NCI-H510A treated with DMSO at 0.1 percent for 48 hours (cell line): ENCODE measurements at regions not wholly inside any gene's neighbourhood (a gene's known extent, or its start where the extent isn't known, plus 50 kb on each side); places are given as distances from the start of the nearest gene placed in this dataset.

Source experiments
- DNase-seq: peaks from one replicate; lab custom pipeline; 2025; lab: John Stamatoyannopoulos, UW

DNA sequence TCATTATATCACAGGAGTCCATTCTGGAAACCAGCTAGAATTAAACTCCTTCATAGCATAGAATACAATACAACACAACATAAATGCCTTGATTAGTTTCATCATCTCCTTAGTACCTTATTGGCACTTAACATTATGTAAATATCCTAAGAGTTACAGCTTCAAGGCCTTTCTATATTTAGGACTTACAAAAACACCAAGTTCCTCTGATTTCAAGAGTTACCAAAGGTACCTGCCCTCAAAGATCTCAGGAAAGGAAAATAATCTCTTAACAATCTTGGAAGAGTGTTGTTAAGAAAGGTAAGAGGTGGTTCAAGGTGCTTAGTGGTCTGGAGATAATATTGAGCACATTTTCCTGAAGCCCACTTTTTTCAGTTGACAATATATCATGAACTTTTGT, 477.7 kb downstream of the IGSF11 start:
- DNase-seq: no peak

DNA sequence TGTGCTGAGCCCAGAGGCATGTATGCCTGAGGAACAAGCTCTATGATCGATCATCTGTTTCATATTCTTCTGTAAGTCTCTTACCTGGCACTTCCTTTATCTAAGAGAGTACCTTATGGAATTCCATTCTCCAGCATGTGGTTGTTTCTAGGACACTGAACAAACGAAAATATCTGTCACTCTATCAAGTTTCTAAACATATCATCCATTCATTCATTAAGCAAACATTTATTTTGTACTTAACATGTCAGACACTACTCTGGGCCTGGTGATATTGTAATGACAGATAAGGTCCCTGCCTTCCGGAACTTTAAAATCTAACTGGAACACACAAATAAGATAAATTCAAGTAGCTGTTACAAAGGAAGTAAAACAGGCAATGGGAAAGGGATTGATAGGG, 477.1 kb downstream of the IGSF11 start:
- no peak for DNase-seq

DNA sequence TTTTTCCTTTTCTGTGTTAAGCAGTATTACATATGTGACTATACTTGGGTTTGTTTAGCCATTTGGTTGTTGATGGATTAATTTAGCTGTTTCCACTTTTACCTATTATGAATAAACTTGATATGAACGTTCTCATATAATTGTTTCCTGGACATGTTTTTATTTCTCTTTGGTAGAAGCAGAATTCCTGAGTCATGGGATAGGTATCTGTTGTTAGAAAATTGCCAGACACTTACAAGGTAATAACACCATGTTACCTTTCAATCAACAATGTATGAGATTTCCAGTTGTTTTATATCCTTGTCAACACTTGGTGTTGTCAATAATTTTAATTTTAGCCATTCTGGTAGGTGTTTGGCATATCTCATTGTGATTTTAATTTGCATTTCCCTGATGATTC, 475.4 kb downstream of the IGSF11 start:
- no peak for DNase-seq

DNA sequence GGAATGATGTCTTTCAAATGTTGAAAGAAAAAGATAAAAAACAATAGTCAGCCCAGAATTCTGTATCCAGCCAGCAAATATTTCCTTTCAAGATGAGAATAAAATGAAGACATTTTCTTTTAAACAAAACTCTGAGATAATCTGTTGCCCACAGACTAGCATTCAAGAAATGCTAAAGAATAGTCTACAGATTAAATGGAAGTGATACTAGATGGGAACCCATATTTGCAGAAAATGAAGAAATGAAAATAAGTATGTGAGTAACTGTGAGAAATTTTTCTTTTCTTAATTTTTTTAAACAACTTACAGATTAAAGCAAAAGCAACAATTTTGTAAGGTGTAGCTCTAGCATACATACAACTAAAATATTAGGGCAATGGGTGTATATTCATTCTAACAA, 469.8 kb downstream of the IGSF11 start:
- DNase-seq: no peak

DNA sequence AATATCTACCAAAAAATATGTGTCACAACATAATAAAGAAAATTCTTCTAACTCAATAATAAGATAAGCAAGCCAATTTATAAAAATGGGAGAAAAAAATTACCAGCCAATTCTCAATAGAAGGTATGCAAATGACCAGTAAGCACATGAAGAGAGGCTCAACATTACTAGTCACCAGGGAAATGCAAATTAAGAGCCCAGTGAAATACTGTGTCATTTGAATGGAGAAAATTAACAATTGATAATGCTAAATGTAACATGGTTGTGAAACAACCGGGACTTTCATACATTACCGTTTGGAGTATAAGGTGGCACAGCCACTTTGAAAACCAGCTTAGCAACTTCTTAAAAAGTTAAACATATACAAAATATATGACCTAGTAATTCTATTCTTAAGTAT, 460.7 kb downstream of the IGSF11 start:
- no peak for DNase-seq

DNA sequence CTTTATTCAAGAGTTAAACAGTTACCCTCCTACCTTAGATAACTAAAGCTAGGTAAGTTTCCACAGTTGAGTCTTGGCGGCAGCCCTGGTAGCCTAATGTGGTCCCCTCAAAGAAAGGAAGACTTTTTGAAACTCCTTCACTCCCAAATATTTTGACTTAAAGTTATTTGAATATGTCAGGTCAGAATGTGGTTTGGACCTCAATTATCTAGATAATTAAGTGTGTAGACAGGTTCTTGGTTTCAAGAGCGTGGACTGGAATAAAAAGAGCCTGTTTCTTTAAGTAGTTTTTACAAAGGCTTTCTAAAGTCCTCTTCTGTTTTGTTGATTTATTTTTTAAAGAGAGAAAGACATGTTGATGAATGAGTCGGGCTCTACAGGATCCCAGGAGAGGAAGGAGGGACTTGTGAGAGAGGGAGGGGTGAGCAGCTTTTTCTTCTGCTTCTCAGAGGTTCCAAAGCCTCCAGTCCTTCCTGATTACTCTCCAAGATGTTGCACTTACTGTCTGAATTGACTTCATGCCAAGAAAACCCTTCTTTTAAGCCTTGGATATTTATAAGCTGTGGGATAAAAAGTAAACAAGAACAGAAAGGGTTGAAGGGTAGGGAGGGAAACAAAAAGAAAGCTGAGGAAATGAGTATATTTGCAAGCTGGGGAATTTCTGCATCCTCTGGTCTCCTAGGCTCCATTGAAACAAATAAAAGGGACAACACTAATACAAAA, 457.4 kb downstream of the IGSF11 start:
- DNase-seq: no peak

DNA sequence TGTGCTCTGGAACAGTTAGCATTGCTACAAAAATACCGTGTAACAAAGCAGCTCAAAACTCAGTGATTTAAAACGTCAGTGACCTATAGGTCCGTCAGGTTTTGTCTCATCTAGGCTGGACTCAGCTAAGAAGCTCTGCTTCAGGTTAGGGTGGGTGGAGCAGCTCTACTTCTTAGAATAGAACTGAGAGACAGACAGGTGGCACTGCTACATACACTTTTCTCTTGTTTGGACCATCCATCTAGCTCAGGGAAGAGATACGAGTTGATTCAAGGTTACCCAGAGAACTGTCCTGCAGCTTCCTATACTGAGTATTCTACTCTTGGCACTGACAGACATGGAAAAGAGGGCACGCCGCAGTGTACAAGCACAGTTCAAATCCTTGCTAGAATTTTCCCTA, 456.1 kb downstream of the IGSF11 start:
- DNase-seq: no peak

DNA sequence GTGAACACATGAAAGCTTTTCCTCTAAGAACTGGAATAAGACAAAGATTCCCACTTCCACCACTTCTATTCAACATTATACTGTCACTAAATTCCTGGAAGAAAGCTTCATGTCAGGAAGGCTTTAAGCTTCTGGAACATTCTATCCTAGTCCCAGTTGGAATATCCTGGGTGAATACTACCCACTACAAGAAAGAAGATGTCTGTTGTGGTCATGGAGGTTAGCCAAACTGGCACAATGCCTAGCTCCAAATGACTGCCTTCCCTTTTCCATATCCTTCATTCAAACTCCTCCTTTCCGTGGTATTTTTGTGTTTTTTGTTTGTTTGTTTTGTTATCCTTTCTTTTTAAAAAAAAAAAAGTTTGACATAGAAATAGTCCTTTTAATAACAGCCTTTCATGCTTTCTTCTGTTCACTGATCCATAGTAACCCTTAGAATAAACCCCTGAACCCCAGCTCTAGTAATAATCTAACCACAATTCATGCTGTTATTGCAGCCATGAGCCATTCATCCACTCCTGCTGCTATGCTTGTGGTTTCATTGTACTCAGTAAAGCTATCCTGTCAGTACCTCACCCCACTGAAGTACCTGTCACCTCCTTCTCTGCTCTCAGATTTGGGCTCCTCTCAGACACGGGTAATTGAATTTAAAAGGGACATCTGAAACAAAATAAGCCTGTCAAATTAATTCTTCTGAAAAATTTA, 447.5 kb downstream of the IGSF11 start:
- no peak for DNase-seq

DNA sequence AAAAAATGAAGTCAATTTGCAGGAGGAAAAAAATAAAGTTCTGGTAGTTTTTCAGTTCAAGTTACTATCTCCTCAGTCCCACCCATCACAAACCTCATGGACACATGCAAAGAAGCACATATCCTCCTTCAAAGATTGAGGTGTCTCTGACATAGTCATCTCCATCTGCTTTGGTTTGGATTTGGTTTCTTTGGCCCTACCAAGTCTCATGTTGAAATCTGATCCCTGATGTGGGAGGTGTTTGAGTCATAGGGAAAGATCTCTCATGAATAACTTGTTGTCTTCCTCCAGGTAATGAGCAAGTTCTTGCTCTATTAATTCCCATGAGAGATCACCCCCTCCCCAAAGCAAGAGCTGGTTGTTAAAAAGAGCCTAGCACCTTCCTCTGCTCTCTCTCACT, 446.8 kb downstream of the IGSF11 start:
- DNase-seq: no peak

DNA sequence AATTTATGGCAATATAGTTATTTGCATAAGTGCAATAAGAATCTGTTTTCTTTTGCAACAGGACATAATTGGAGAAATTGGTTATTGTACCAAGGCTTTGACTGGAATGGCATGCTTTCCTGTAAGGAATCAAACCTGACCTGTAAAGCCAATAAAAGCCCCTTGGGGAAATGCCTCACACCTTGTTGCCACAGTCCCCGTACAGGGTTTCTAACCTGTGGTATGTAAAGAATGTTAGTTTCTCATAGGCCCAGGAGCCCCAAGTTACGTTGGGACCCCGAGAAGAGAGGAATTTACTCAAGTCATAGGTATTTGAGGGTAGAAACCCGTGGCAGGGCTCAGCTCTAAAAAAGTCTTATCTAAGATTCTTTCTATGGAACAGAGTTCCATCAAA, 441.4 kb downstream of the IGSF11 start:
- DNase-seq: no peak

DNA sequence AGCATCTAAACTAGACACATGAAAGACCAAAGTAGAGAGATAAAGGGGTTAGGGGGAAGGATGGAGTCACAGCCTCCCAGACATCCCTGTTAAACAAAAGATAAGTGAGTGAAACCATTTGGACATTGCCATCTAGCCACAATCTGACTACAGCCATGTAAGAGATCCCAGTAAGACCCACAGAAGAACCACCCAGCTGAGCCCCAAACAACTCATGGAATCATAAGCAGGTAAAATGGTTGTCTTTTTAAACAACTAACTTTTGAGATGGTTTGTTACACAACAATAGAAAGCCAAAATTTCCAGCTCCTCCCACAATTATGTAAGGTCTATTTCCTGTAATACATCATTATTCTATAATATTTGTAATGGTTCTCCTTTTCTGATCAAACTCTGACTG, 437.5 kb downstream of the IGSF11 start:
- no peak for DNase-seq

DNA sequence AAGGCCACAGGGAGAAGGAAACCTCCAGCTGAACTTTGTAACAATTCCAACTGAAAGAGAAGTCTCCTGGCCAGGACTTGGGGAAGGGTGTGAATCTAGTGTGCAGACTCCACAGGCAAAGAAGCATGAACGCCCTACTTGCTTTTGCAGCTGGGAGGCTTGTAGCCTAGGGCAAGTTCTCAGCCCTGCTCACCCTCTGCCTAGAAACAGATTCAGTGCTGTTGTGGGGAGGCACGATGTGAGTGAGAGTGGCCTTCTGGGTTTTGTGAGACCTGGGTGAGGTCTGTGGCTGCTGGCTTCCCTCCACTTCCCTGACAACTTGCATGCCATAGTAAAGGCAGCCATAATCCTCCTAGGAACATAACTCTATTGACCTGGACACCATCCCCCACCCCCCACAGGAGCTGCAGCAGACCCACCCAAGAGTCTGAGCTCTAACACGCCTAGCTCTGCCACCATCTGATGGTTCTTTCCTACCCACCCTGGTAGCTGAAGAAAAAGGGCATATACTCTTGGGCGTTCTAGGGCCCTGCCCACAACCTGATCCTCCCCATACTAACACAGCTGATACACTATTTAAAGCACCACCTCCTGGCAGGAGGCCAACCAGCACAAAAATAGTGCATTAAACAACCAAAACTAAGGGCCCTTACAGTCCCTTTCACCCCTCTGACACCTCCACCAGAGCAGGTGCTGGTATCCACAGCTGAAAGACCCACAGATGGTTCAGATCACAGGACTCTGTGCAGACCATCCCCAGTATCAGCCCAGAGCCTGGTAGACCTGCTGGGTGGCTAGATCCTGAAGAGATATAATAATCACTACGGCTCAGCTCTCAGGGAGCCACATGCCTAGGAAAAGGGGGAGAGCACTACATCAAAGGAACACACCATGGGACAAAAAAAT, 426.5 kb downstream of the IGSF11 start:
- no peak for DNase-seq

DNA sequence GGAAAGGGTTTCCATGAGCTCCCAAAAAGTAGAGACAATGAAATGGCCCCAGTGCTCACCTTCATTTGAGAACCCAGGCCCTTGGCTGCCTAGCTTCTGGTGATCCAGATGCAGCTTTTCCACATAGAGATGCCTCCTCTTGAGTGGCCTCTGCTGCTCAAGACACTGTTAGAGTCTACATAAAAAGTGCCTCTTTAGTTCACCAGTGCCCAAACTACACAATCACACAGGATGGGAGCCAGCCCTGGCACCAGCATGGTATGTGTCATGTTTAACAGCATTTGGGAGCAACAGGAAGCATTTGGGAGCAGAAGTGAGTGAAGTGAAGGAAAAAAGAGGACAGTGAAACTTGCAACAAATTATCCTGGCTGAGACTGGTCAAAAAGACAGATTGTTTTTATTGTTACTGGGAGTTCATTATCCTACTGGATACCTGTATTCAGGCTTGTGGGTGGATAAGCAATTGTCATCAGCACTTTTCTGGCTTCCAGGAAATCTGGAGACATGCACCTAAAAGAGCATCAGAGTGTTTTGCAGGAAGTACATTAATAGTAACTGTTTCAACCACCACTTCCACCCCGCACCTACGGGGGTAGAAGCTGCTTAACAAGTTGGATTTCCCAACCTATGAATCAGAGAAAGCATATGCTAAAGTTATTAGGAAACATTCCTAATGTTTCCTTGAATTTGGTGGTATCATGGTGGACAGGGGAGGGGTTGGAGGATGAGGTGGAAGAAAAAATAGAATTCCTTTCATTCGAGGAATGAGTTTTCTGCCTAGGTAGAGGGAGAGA, 416.2 kb downstream of the IGSF11 start:
- no peak for DNase-seq

DNA sequence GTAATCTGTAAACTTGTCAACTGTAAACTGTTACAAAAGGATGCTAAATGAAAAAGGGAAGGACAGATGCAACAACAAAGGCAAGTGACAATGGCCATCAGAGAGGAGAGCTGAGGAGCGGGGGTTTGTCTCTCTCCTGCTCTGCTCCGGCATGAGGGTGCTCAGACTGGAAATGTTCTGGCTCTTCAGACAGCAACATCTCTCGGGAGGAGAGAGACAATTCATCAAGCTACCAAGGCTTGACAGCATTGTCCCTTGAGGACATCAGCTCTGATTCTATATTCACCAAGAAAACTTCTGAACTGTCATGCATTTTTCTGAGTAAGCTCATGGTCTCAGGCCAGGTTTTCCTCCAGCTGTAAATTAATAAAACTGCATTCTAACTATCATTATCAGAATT, 408.2 kb downstream of the IGSF11 start:
- no peak for DNase-seq

DNA sequence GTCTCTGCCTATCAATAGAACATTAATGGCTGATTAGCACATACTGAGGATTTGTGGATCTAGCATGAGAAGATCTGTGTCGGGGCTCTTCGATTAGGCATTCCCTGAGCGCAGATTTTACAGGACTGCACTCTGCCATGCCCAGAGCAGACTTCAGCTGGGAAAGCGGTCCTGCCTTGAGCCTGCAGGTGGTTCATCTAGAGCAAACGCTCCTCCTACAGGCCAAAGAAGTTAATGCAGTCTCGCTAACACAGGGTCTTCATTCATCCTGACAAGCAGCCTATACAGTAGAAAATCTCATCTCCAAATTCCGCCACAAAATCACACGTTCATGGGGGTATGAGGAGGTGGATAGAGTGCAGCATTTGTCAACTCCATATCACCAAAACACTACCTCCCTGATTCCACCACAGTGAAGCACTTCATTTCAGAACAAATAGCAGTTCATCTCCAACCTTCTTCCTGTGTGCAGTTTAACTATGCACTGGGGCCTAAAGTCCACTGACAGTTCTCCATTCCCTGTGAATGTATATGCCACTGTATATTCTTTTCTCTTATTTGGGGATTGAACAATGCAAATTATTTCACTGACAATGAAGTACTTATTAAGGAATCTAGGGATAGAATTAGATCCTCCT, 405.8 kb downstream of the IGSF11 start:
- peak; percentile 71 for DNase-seq

DNA sequence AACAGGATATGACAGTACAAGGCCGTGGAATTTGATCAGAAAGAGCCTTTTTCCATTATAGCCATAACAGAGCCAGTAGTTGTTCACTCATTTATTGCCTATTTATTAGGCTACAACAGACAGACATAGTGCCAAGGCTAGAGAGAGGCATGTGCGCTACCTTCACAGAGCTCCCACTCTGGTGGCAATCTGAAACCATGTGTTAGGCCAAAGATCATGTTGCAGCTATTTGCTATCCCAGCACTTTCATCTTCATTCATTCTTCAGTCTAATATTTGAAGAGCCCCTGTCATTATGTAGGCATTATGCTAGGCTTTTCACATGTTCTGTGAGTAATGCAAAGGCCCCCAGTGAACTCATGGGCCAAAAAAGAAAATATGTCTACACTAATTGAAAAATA, 404.8 kb downstream of the IGSF11 start:
- no peak for DNase-seq

DNA sequence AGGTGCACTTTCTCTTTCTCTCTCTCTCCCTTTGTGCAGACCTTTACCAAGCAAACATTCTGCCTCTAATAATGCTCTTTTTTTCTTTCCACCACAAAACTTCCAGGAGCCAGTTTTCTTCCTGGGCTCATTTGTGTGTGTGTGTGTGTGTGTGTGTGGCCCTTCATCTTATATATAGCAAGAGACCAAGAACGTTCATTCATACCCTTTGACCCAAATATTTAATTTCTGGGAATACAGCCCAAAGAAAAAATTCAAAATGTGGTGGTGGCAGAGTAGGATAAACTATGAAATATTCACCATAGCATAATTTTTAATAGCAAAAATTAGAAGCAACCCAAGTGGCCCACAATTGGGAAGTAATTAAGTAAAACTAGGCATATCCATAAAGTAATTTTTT, 398.9 kb downstream of the IGSF11 start:
- DNase-seq: no peak

DNA sequence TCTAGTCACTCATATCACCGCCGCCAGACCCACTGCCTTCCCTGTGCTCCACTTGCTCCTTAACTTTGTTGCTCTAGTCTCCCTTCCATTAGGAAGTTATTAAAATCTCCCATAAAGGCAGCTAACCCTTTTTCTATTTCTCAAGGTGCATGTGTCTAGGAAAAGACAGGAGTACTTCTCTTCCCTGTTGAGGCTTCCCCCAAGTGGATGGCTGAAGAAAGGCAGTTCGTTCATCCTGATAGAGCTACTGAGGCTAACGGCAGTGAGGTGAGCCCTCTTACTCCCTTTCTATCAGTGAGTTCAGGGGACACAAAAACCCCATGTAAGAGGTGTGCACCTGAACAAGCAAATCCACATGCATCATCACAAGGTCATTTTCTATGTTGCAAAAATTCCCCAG, 397.8 kb downstream of the IGSF11 start:
- DNase-seq: no peak

DNA sequence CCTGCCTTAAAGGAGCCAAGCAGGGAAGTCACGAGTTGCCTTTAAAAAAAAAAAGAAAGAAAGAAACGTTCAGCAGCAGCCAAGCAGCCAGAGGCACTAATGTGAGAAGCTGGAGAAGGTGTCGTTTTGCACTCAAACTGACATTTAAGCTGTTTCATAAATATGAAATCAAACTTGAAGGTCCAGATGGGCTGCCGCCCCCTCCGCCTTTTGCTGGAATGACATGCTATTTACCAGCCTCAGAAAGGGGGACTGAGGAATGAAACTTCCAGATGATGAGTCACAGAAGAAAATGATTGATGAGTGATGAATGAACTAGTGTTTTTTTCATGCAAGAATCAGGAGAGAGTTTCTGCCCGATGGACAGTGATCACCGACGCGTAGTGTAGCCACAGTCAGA, 396.8 kb downstream of the IGSF11 start:
- DNase-seq: no peak

DNA sequence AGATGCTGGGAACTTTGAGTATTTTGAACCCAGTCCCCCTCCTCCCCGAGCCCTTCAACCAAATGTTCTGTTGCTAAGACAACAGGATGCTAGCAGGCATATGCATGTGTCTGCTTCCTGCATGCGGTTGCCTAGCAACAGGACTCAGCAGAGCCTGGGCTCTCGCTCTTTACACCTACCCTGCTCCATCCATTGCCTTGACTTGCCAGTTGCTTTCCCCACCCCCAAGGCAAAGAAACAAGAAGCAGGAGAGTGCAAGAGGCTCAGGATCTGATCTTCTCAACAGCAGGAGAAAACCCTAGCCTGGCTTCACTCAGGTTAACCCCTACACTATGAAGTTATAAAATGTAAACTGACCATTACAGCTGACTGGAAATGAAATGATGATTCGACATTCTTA, 393.0 kb downstream of the IGSF11 start:
- DNase-seq: peak; percentile 36

DNA sequence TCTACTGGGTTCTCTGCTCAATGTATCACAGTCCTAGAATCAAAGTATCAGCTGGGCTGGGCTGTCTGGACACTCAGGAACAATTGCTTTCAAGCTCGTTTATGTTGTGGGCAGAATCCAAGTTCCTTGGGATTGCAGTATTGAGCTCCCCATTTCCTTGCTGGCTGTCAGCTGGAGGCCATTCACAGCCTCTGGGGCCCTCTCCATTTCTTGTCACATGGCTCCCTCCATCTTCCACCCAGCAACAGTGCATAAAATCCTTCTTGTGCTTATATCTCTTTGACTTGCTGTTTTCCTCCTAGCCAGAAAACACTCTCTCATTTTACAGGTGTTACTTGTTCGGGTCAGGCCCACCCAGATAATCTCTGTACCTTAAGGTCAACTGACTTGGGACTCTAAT, 363.5 kb downstream of the IGSF11 start:
- DNase-seq: no peak

DNA sequence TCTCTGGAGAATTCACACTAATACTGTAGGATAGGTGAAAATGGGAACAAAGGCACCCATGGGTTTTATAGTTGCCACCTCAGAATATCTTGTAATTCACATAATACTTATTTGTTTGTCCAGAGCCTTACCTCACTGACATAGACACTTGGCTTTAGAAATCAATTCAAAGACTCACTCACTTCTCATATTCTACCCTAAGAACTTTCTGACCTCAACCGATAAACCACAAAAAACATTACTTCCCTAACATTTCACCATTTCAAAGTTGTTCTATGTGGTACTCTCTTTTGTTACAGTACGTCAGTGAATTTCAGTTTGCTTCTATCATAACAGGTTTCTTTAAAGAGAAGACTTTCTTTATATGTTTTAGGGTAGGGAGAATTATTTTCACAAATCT, 359.3 kb downstream of the IGSF11 start:
- no peak for DNase-seq
